H7 (cell line): ENCODE measurements at regions not wholly inside any gene's neighbourhood (a gene's known extent, or its start where the extent isn't known, plus 50 kb on each side); places are given as distances from the start of the nearest gene placed in this dataset.

Source experiments
- DNase-seq: peaks from one replicate; pipeline ENCODE4 v3.0.0; 2012
- H3K27me3 ChIP-seq: 2 replicates; pipeline ENCODE4 v1.6.0; 2011; ENCODE audit warnings: mild to moderate bottlenecking, low read length; ENCODE audit not compliant: control insufficient read depth, insufficient read depth
- H3K36me3 ChIP-seq: replicated peaks from 2 replicates; pipeline ENCODE4 v1.5.1; 2011; ENCODE audit warnings: low read length; ENCODE audit not compliant: control insufficient read depth, insufficient read depth
- H3K4me3 ChIP-seq: 2 replicates; pipeline ENCODE4 v1.5.1; 2011; ENCODE audit warnings: low read depth, mild to moderate bottlenecking, control low read depth, low read length, moderate library complexity; ENCODE audit not compliant: insufficient read depth

GRCh38 chr17:69719474-69720048 is 305.1 kb downstream of the MAP2K6 start:
- no peaks in the 10 kb centered on the region for H3K27me3 ChIP-seq
- no peak for DNase-seq
- no peaks in the 10 kb centered on the region for H3K36me3 ChIP-seq
- H3K4me3 ChIP-seq, result no peak overlapping the region

GRCh38 chr17:69722518-69722917 is 308.0 kb downstream of the MAP2K6 start:
- Histone ChIP-seq H3K4me3 (no peak overlapping the region), H3K36me3 (no peaks in the 10 kb centered on the region), H3K27me3 (no peaks in the 10 kb centered on the region)
- DNase-seq, result no peak

GRCh38 chr17:69723316-69723715 is 308.8 kb downstream of the MAP2K6 start:
- DNase-seq, result no peak
- H3K36me3 ChIP-seq, result no peaks in the 10 kb centered on the region
- H3K27me3 ChIP-seq, result no peaks in the 10 kb centered on the region
- no peak overlapping the region for H3K4me3 ChIP-seq

- H3K27me3 ChIP-seq, result no peaks in the 10 kb centered on the region
- no peak for DNase-seq
- H3K4me3 ChIP-seq, result no peak overlapping the region
- H3K36me3 ChIP-seq, result no peaks in the 10 kb centered on the region
These were observed 309.2 kb downstream of the MAP2K6 start for GRCh38 chr17:69723741-69724140.

- Histone ChIP-seq H3K27me3 (no peaks in the 10 kb centered on the region), H3K36me3 (no peaks in the 10 kb centered on the region)
These were observed 309.7 kb downstream of the MAP2K6 start for GRCh38 chr17:69724238-69724637.

GRCh38 chr17:69725146-69725545 is 310.6 kb downstream of the MAP2K6 start:
- no peaks in the 10 kb centered on the region for H3K27me3 ChIP-seq

More at GRCh38 chr17:69724238-69724637, 309.7 kb downstream of the MAP2K6 start:
- no peak for DNase-seq
- no peak overlapping the region for H3K4me3 ChIP-seq

GRCh38 chr17:69728816-69729215 is 314.3 kb downstream of the MAP2K6 start:
- DNase-seq, result no peak
- no peaks in the 10 kb centered on the region for H3K27me3 ChIP-seq
- no peaks in the 10 kb centered on the region for H3K36me3 ChIP-seq
- H3K4me3 ChIP-seq, result no peak overlapping the region

More at GRCh38 chr17:69725146-69725545, 310.6 kb downstream of the MAP2K6 start:
- Histone ChIP-seq H3K4me3 (no peak overlapping the region), H3K36me3 (no peaks in the 10 kb centered on the region)
- DNase-seq, result no peak

- no peak overlapping the region for H3K4me3 ChIP-seq
- no peak for DNase-seq
- H3K36me3 ChIP-seq, result no peaks in the 10 kb centered on the region
- no peaks in the 10 kb centered on the region for H3K27me3 ChIP-seq
These were observed 315.4 kb downstream of the MAP2K6 start for GRCh38 chr17:69729944-69730343.

- H3K4me3 ChIP-seq, result no peak overlapping the region
- no peaks in the 10 kb centered on the region for H3K27me3 ChIP-seq
- H3K36me3 ChIP-seq, result no peaks in the 10 kb centered on the region
- no peak for DNase-seq
These were observed 317.9 kb downstream of the MAP2K6 start for GRCh38 chr17:69732272-69732918.

GRCh38 chr17:69733171-69734012 is 318.9 kb downstream of the MAP2K6 start:
- DNase-seq, result no peak
- no peaks in the 10 kb centered on the region for H3K27me3 ChIP-seq
- no peak overlapping the region for H3K4me3 ChIP-seq
- H3K36me3 ChIP-seq, result no peaks in the 10 kb centered on the region

GRCh38 chr17:69734656-69735055 is 320.2 kb downstream of the MAP2K6 start:
- Histone ChIP-seq H3K36me3 (no peaks in the 10 kb centered on the region), H3K27me3 (no peaks in the 10 kb centered on the region), H3K4me3 (no peak overlapping the region)
- no peak for DNase-seq

- Histone ChIP-seq H3K36me3 (no peaks in the 10 kb centered on the region), H3K27me3 (no peaks in the 10 kb centered on the region), H3K4me3 (no peak overlapping the region)
- no peak for DNase-seq
These were observed 320.8 kb downstream of the MAP2K6 start for GRCh38 chr17:69735285-69735684.

GRCh38 chr17:69743091-69743490 is 328.6 kb downstream of the MAP2K6 start:
- no peak for DNase-seq
- Histone ChIP-seq H3K4me3 (no peak overlapping the region), H3K27me3 (no peaks in the 10 kb centered on the region), H3K36me3 (no peaks in the 10 kb centered on the region)

- H3K36me3 ChIP-seq, result no peaks in the 10 kb centered on the region
- no peak overlapping the region for H3K4me3 ChIP-seq
- no peaks in the 10 kb centered on the region for H3K27me3 ChIP-seq
- no peak for DNase-seq
These were observed 330.1 kb downstream of the MAP2K6 start for GRCh38 chr17:69744512-69745070.

- Histone ChIP-seq H3K4me3 (no peak overlapping the region), H3K36me3 (no peaks in the 10 kb centered on the region), H3K27me3 (no peaks in the 10 kb centered on the region)
- DNase-seq, result no peak
These were observed 325.1 kb upstream of the KCNJ16 start for GRCh38 chr17:69749911-69750310.
